Adrenal gland (tissue), 9 donors: ENCODE measurements at regions not wholly inside any gene's neighbourhood (a gene's known extent, or its start where the extent isn't known, plus 50 kb on each side); places are given as distances from the start of the nearest gene placed in this dataset.

Experiments used
- DNase-seq, 7 donors: peaks; one replicate each; pipeline ENCODE4 v3.0.0-alpha.2; 2019 to 2020
- H3K27ac ChIP-seq, 5 donors: fragments of 200-600 bp; sonication (generic) in 4 of 5; 1 replicate in 3 of 5; 2 replicates in 2 of 5; pipeline versions ENCODE4 v1.5.1 to v1.8.0; 2016 to 2020; ENCODE audit warnings: mild to moderate bottlenecking in 1 of 5
- H3K27me3 ChIP-seq: fragments of 200-600 bp; 2 replicates; pipeline ENCODE4 v1.8.0; 2021
- H3K36me3 ChIP-seq, 2 donors: fragments of 200-600 bp; replicated peaks in 1 of 2; 1 replicate in 1 of 2; 2 replicates in 1 of 2; pipeline versions ENCODE4 v1.5.1 to v1.8.0; 2018 to 2022
- H3K4me1 ChIP-seq, 2 donors: fragments of 200-600 bp; replicated peaks in 1 of 2; 1 replicate in 1 of 2; 2 replicates in 1 of 2; pipeline versions ENCODE4 v1.5.1 to v1.8.0; 2018 to 2021
- H3K4me3 ChIP-seq, 4 donors: fragments of 200-600 bp; sonication (generic) in 3 of 4; one replicate each; pipeline ENCODE4 v1.5.1; 2016 to 2018
- H3K9me3 ChIP-seq, 3 donors: fragments of 200-600 bp; sonication (generic) in 1 of 3; replicated peaks in 1 of 3; 1 replicate in 2 of 3; 2 replicates in 1 of 3; pipeline versions ENCODE4 v1.5.1 to v1.8.0; 2016 to 2021
- POLR2A ChIP-seq, 2 donors: fragments of 450-650 bp; IDR thresholded peaks; one replicate each; pipeline ENCODE4 v1.6.1; 2017; ENCODE audit warnings: antibody characterized with exemption in 2 of 2, mild to moderate bottlenecking in 2 of 2, moderate library complexity in 1 of 2
- WGBS, 4 donors: extraction: QIAGEN DNeasy Blood & Tissue Kit in 2 of 4; methylation state at CpG; one replicate each; pipeline versions ENCODE4 v1.1.5 to v1.1.7; 2013 to 2017; 5-methylcytosine and 5-hydroxymethylcytosine counted together
- intact Hi-C, 2 donors: fragments of 100-400 bp; cut with DNase I; formaldehyde crosslinking; loops; one replicate each; pipeline versions ENCODE4 v1.14.1 to v1.15.0; 2022 to 2023
- TF ChIP-seq, protein P1 (sequence below), 6 experiments: fragments of 450-650 bp in 4 of 6; fragments of 200-600 bp in 2 of 6; sonication (generic) in 1 of 6; IDR thresholded peaks; 1 replicate in 5 of 6; 2 replicates in 1 of 6; pipeline versions ENCODE4 v1.5.1 to v1.8.0; 2016 to 2021; ENCODE audit warnings: antibody characterized with exemption in 6 of 6, mild to moderate bottlenecking in 2 of 6, moderate library complexity in 1 of 6
- donor health status: healthy with polysubstance abuse.
- donor health status: Bipolar disorder and iron deficiency.
- donor health status: DM: yes; HTN: yes; CAD: no.
- donor health status: DM: no; HTN: no; CAD: no.
- donor health status: DM: no; HTN: no; CAD: no.

- TF ChIP-seq, protein P1, sequence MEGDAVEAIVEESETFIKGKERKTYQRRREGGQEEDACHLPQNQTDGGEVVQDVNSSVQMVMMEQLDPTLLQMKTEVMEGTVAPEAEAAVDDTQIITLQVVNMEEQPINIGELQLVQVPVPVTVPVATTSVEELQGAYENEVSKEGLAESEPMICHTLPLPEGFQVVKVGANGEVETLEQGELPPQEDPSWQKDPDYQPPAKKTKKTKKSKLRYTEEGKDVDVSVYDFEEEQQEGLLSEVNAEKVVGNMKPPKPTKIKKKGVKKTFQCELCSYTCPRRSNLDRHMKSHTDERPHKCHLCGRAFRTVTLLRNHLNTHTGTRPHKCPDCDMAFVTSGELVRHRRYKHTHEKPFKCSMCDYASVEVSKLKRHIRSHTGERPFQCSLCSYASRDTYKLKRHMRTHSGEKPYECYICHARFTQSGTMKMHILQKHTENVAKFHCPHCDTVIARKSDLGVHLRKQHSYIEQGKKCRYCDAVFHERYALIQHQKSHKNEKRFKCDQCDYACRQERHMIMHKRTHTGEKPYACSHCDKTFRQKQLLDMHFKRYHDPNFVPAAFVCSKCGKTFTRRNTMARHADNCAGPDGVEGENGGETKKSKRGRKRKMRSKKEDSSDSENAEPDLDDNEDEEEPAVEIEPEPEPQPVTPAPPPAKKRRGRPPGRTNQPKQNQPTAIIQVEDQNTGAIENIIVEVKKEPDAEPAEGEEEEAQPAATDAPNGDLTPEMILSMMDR (IDR thresholded peaks at IDR 0.05), result no peak
- no peak for TF ChIP-seq POLR2A (IDR thresholded peaks at IDR 0.05)
- no peak overlapping the region for H3K27ac ChIP-seq
- WGBS, 4 donors, result 81 to 93% (median 91%) methylated on average over 4 of the region's 4 CpGs
- peaks cover 0 to 5% of the 10 kb centered on the region in 2 donors for H3K4me1 ChIP-seq
- intact Hi-C loops, result loop anchor here in 1 of 2 donors (10.0 kb wide), 1 partner anchor 60 kb away; no protein-coding TSS in a partner anchor
- no peaks in the 10 kb centered on the region for H3K9me3 ChIP-seq
- H3K36me3 ChIP-seq, result no peaks in the 10 kb centered on the region
- no peak overlapping the region for H3K4me3 ChIP-seq
- no peaks in the 10 kb centered on the region for H3K27me3 ChIP-seq
- no peak for DNase-seq
These were observed 78.4 kb upstream of the CCDC28A start for GRCh38 chr6:138695193-138695592.

GRCh38 chr6:138714493-138714892, 59.1 kb upstream of the CCDC28A start:
- intact Hi-C loops, result no loop called here
- no peak overlapping the region for H3K27ac ChIP-seq
- H3K4me3 ChIP-seq, result no peak overlapping the region
- no peaks in the 10 kb centered on the region for H3K9me3 ChIP-seq
- peaks cover 0 to 5% of the 10 kb centered on the region in 2 donors for H3K4me1 ChIP-seq
- TF ChIP-seq, protein P1 (IDR thresholded peaks at IDR 0.05), result no peak
- no peak for TF ChIP-seq POLR2A (IDR thresholded peaks at IDR 0.05)
- DNase-seq, result no peak
- no peaks in the 10 kb centered on the region for H3K36me3 ChIP-seq
- no peaks in the 10 kb centered on the region for H3K27me3 ChIP-seq

GRCh38 chr6:138716013-138716412, 57.6 kb upstream of the CCDC28A start:
- 47 to 83% (median 80%) methylated on average over 1 of the region's 1 CpG for whole genome bisulfite sequencing, 4 donors

GRCh38 chr6:138716971-138717665, 56.5 kb upstream of the CCDC28A start:
- no peak for TF ChIP-seq POLR2A (IDR thresholded peaks at IDR 0.05)
- TF ChIP-seq, protein P1 (IDR thresholded peaks at IDR 0.05), result no peak
- DNase-seq, result no peak
- intact Hi-C loops, result no loop called here
- Histone ChIP-seq H3K27ac (no peak overlapping the region), H3K9me3 (no peaks in the 10 kb centered on the region), H3K27me3 (no peaks in the 10 kb centered on the region), H3K36me3 (no peaks in the 10 kb centered on the region), H3K4me3 (no peak overlapping the region), H3K4me1 (peaks cover 0 to 10% of the 10 kb centered on the region in 2 donors)
- WGBS, 4 donors, result 72 to 87% (median 84%) methylated on average over 4 of the region's 4 CpGs

More at GRCh38 chr6:138716013-138716412, 57.6 kb upstream of the CCDC28A start:
- no peaks in the 10 kb centered on the region for H3K9me3 ChIP-seq
- no peak for DNase-seq
- no peaks in the 10 kb centered on the region for H3K36me3 ChIP-seq
- H3K4me1 ChIP-seq, result peaks cover 0 to 10% of the 10 kb centered on the region in 2 donors
- intact Hi-C loops, result no loop called here
- H3K27me3 ChIP-seq, result no peaks in the 10 kb centered on the region
- H3K4me3 ChIP-seq, result no peak overlapping the region
- no peak for TF ChIP-seq POLR2A (IDR thresholded peaks at IDR 0.05)
- TF ChIP-seq, protein P1 (IDR thresholded peaks at IDR 0.05), result no peak
- H3K27ac ChIP-seq, result no peak overlapping the region
